Pancreas (tissue), 10 donors: ENCODE measurements at regions not wholly inside any gene's neighbourhood (a gene's known extent, or its start where the extent isn't known, plus 50 kb on each side); places are given as distances from the start of the nearest gene placed in this dataset.

Experiments used
- ATAC-seq, 4 donors: fragments of 200-7000 bp; cut with Tn5 transposase; one replicate each; pipeline versions ENCODE4 v1.8.0 to v1.9.1; 2020; ENCODE audit warnings: mild to moderate bottlenecking in 4 of 4, moderate library complexity in 4 of 4
- DNase-seq, 6 donors: peaks; one replicate each; pipeline ENCODE4 v3.0.0-alpha.2; 2020
- FAIRE-seq: peaks from 2 replicates; lab custom pipeline; 2012; peaks lifted over from hg19 to GRCh38; lab: Jason Lieb, UNC
- H3K27ac ChIP-seq, 4 donors: fragments of 200-600 bp; sonication (generic); 1 replicate in 3 of 4; 2 replicates in 1 of 4; pipeline versions ENCODE4 v1.5.0 to v1.8.0; 2020
- H3K27me3 ChIP-seq, 4 donors: fragments of 200-600 bp; one replicate each; pipeline ENCODE4 v1.8.0; 2021
- H3K36me3 ChIP-seq, 3 donors: fragments of 200-600 bp; sonication (generic) in 1 of 3; one replicate each; pipeline versions ENCODE4 v1.5.0 to v1.8.0; 2020 to 2021
- H3K4me1 ChIP-seq, 3 donors: fragments of 200-600 bp; one replicate each; pipeline ENCODE4 v1.8.0; 2021
- H3K4me3 ChIP-seq, 4 donors: fragments of 200-600 bp; sonication (generic) in 2 of 4; one replicate each; pipeline versions ENCODE4 v1.5.0 to v1.8.0; 2020 to 2021
- H3K9me3 ChIP-seq, 4 donors: fragments of 200-600 bp; one replicate each; pipeline ENCODE4 v1.8.0; 2021
- WGBS, 2 donors: extraction: QIAGEN DNeasy Blood & Tissue Kit; methylation state at CpG; one replicate each; pipeline ENCODE4 v1.1.7; 2013; 5-methylcytosine and 5-hydroxymethylcytosine counted together
- intact Hi-C, 3 donors: fragments of 100-400 bp; cut with DNase I; formaldehyde crosslinking; loops; one replicate each; pipeline versions ENCODE4 v1.11.1 to v1.14.2; 2022
- TF ChIP-seq, protein P1 (sequence below), 4 donors: fragments of 200-600 bp; sonication (generic) in 3 of 4; IDR thresholded peaks; one replicate each; pipeline versions ENCODE4 v1.5.0 to v1.8.0; 2021; ENCODE audit warnings: antibody characterized with exemption in 4 of 4
- donor health status: healthy with polysubstance abuse.
- donor health status: DM: no; HTN: no; CAD: no; lungs with moderate emphysema.
- donor health status: DM: no; HTN: no; CAD: no.
- donor health status: control.
- donor health status: control.
- donor health status: Bipolar disorder and iron deficiency.
- donor health status: DM: yes; HTN: yes; CAD: no.
- donor health status: DM: no; HTN: no; CAD: no.
- donor health status: DM: no; HTN: no; CAD: no.
- donor health status: DM: yes; HTN: yes; CAD: no.

DNA sequence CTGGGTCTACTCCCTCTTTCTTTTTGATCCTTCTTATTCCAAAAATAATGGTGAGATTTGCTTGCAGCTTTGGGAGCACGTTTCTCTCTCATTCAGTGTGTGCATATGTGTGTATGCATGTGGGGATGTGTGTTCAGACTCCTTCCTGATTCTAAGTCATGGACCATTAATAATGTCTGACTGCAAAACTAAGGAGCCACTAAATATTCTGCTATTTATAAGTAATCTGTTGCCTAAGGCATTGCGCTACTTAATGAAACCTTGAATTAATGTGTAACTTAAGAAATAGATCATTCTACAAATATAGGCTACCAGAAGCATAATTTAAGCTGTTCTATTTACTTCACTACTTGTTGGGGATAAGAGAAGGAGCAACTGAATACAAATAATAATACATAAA lies 182.1 kb downstream of the TFCP2L1 start:
- H3K9me3 ChIP-seq = no peaks in the 10 kb centered on the region

DNA sequence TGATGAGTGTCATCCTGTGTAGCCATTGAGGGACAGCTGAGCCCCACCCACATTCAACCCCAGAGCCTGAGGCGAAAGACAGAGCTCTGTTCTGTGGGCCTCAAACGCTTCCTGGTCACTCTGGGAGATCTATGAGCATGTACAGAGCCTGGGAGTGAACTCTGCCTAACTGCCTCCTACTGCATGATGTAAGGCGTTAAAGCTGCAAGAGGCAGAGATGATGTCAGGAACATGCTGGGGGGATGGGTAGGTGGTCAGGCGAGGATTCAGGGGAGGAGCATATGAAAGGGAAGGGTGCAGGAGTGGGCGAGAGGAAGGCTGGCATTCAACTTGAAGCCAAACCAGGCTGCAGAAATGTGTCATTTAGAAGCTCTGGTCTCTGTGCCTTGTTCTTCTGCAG lies 181.0 kb downstream of the TFCP2L1 start:
- H3K4me3 ChIP-seq = no peak overlapping the region
- no peaks in the 10 kb centered on the region for H3K9me3 ChIP-seq
- peaks cover 0 to 3% (median 0%) of the 10 kb centered on the region in 4 donors for H3K27me3 ChIP-seq
- DNase-seq (no peak), FAIRE-seq (no peak), ATAC-seq (no peak)
- TF ChIP-seq, protein P1, sequence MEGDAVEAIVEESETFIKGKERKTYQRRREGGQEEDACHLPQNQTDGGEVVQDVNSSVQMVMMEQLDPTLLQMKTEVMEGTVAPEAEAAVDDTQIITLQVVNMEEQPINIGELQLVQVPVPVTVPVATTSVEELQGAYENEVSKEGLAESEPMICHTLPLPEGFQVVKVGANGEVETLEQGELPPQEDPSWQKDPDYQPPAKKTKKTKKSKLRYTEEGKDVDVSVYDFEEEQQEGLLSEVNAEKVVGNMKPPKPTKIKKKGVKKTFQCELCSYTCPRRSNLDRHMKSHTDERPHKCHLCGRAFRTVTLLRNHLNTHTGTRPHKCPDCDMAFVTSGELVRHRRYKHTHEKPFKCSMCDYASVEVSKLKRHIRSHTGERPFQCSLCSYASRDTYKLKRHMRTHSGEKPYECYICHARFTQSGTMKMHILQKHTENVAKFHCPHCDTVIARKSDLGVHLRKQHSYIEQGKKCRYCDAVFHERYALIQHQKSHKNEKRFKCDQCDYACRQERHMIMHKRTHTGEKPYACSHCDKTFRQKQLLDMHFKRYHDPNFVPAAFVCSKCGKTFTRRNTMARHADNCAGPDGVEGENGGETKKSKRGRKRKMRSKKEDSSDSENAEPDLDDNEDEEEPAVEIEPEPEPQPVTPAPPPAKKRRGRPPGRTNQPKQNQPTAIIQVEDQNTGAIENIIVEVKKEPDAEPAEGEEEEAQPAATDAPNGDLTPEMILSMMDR (IDR thresholded peaks at IDR 0.05) = no peak
- intact Hi-C loops = no loop called here
- WGBS, 2 donors = 74 to 83% methylated on average over 5 of the region's 5 CpGs
- H3K27ac ChIP-seq = no peak overlapping the region
- no peaks in the 10 kb centered on the region for H3K36me3 ChIP-seq
- H3K4me1 ChIP-seq = no peaks in the 10 kb centered on the region

More for the DNA sequence above, 182.1 kb downstream of the TFCP2L1 start:
- 63 to 81% methylated on average over 2 of the region's 2 CpGs for WGBS, 2 donors
- DNase-seq (no peak), ATAC-seq (no peak), FAIRE-seq (no peak)
- TF ChIP-seq, protein P1 (IDR thresholded peaks at IDR 0.05) = no peak
- intact Hi-C loops = no loop called here
- Histone ChIP-seq H3K4me1 (no peaks in the 10 kb centered on the region), H3K36me3 (no peaks in the 10 kb centered on the region), H3K4me3 (no peak overlapping the region), H3K27me3 (peaks cover 0 to 3% (median 0%) of the 10 kb centered on the region in 4 donors), H3K27ac (no peak overlapping the region)

DNA sequence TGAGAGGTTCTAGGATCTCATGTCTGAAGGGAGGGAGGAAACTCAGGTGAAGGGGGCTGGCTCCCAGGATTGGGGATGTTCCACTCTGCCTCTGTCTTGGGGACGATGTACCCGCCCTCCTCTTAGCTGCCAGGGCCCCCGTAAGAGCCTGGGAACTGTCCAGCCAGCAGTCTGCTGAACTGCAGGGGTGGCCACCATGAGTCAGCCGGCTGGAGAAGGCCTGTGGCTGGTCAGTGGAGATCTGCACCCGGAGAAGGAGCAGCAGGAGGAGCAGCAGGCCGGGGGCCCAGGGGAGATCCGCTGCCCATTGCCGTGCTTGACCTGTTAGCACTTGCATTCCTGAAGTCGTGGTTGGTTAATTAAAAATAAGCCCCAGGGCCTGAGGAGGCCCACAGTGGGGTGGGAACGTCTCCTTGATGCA lies 180.3 kb downstream of the TFCP2L1 start:
- no peak for ATAC-seq

DNA sequence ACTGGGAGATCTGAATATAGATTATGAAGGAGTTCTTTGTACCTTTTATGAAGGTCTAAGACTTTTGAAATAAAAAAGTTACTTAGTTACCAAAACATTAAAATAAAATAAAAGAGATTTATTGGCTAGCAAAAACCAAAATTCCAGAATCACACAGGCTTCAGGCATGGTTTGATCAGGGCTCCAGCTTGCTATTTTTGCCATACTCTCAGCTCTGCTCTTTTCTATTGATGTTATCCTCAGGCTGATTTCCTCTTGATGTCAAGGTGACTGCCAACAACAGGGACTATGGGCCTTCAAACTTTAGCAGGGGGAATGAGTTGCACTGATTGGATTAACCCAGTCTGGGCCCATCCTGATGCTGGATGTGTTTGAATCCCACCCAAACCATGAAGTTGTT lies 174.1 kb downstream of the TFCP2L1 start:
- no peaks in the 10 kb centered on the region for H3K36me3 ChIP-seq
- H3K4me3 ChIP-seq = no peak overlapping the region
- TF ChIP-seq, protein P1 (IDR thresholded peaks at IDR 0.05) = no peak
- intact Hi-C loops = no loop called here
- FAIRE-seq (no peak), DNase-seq (no peak), ATAC-seq (no peak)
- peaks cover 0 to 5% (median 0%) of the 10 kb centered on the region in 3 donors for H3K4me1 ChIP-seq
- H3K27me3 ChIP-seq = peaks cover 0 to 7% (median 0%) of the 10 kb centered on the region in 4 donors
- H3K27ac ChIP-seq = no peak overlapping the region
- no peaks in the 10 kb centered on the region for H3K9me3 ChIP-seq

More for the DNA sequence above, 180.3 kb downstream of the TFCP2L1 start:
- Histone ChIP-seq H3K27ac (no peak overlapping the region), H3K4me1 (peaks cover 0 to 1% (median 0%) of the 10 kb centered on the region in 3 donors), H3K36me3 (no peaks in the 10 kb centered on the region), H3K4me3 (no peak overlapping the region), H3K9me3 (no peaks in the 10 kb centered on the region), H3K27me3 (peaks cover 0 to 3% (median 0%) of the 10 kb centered on the region in 4 donors)
- WGBS, 2 donors = 81 to 92% methylated on average over 10 of the region's 10 CpGs
- FAIRE-seq = no peak
- TF ChIP-seq, protein P1 (IDR thresholded peaks at IDR 0.05) = no peak
- DNase-seq = no peak
- intact Hi-C loops = no loop called here

DNA sequence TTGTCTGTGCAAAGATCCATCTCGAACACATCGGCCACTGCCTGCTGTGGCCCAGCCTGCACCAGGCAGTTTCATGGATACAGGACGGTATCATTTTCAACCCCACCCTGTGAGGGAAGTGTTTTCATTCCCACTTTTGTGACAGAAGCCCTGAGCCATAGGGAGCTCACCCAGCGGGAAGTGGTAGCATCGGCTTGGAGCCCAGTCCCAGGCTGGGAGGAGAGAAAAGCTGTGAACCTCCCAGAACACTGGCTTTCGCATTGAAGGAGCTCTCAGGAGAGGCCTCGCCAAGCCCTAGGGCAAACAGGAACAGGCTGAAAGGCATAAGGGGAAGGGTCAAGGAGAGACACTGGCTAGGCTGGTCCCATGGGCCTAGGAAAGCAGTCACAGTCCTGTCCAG lies 166.1 kb downstream of the TFCP2L1 start:
- no peaks in the 10 kb centered on the region for H3K4me1 ChIP-seq
- no peaks in the 10 kb centered on the region for H3K9me3 ChIP-seq
- H3K4me3 ChIP-seq = no peak overlapping the region
- ATAC-seq (no peak), FAIRE-seq (no peak), DNase-seq (no peak)
- TF ChIP-seq, protein P1 (IDR thresholded peaks at IDR 0.05) = no peak
- 87 to 91% methylated on average over 7 of the region's 7 CpGs for WGBS, 2 donors
- no peaks in the 10 kb centered on the region for H3K36me3 ChIP-seq
- H3K27ac ChIP-seq = no peak overlapping the region
- intact Hi-C loops = no loop called here
- H3K27me3 ChIP-seq = no peaks in the 10 kb centered on the region
